Trophoblast cell (in vitro differentiated cells and primary cell): ENCODE measurements at regions not wholly inside any gene's neighbourhood (a gene's known extent, or its start where the extent isn't known, plus 50 kb on each side); places are given as distances from the start of the nearest gene placed in this dataset.

Experiments used
- DNase-seq, 2 donors: peaks; one replicate each; pipeline ENCODE4 v3.0.0-alpha.2; 2016
- H2AFZ ChIP-seq: 2 replicates; pipeline ENCODE4 v1.6.1; 2013; ENCODE audit warnings: low read length, moderate library complexity, mild to moderate bottlenecking; ENCODE audit not compliant: insufficient read depth, poor library complexity
- H2AK5ac ChIP-seq: 2 replicates; pipeline ENCODE4 v1.6.1; 2013; ENCODE audit warnings: mild to moderate bottlenecking, low read length
- H2BK120ac ChIP-seq: 2 replicates; pipeline ENCODE4 v1.6.1; 2013; ENCODE audit warnings: low read length, mild to moderate bottlenecking, moderate library complexity; ENCODE audit not compliant: insufficient read depth, poor library complexity
- H2BK12ac ChIP-seq: 2 replicates; pipeline ENCODE4 v1.6.1; 2013; ENCODE audit warnings: mild to moderate bottlenecking, low read length, moderate library complexity
- H2BK5ac ChIP-seq: 2 replicates; pipeline ENCODE4 v1.6.1; 2013; ENCODE audit warnings: low read length, low read depth, moderate library complexity, mild to moderate bottlenecking; ENCODE audit not compliant: poor library complexity
- H3K14ac ChIP-seq: 2 replicates; pipeline ENCODE4 v1.6.1; 2013; ENCODE audit warnings: mild to moderate bottlenecking, low read length
- H3K18ac ChIP-seq: 2 replicates; pipeline ENCODE4 v1.6.1; 2013; ENCODE audit warnings: mild to moderate bottlenecking, low read length
- H3K23ac ChIP-seq: 2 replicates; pipeline ENCODE4 v1.6.1; 2013; ENCODE audit warnings: low read length
- H3K27ac ChIP-seq: 2 replicates; pipeline ENCODE4 v1.5.1; 2013; ENCODE audit warnings: low read depth, mild to moderate bottlenecking, inconsistent platforms, low read length, moderate library complexity
- H3K27me3 ChIP-seq: 2 replicates; pipeline ENCODE4 v1.6.1; 2013; ENCODE audit warnings: inconsistent platforms, mild to moderate bottlenecking, low read length, moderate library complexity; ENCODE audit not compliant: insufficient read depth
- H3K36me3 ChIP-seq, 2 experiments: 1 replicate in 1 of 2; 2 replicates in 1 of 2; pipeline ENCODE4 v1.6.1; 2013; ENCODE audit warnings: low read length in 2 of 2, mild to moderate bottlenecking in 2 of 2, moderate library complexity in 1 of 2; ENCODE audit not compliant: insufficient read depth in 2 of 2, control insufficient read depth in 1 of 2
- H3K4ac ChIP-seq: 2 replicates; pipeline ENCODE4 v1.6.1; 2013; ENCODE audit warnings: low read depth, mild to moderate bottlenecking, low read length, moderate library complexity
- H3K4me1 ChIP-seq, 2 experiments: 1 replicate in 1 of 2; 2 replicates in 1 of 2; pipeline ENCODE4 v1.6.1; 2013; ENCODE audit warnings: low read length in 2 of 2, mild to moderate bottlenecking in 2 of 2, moderate library complexity in 1 of 2; ENCODE audit not compliant: insufficient read depth in 2 of 2, control insufficient read depth in 1 of 2
- H3K4me2 ChIP-seq: 2 replicates; pipeline ENCODE4 v1.6.1; 2013; ENCODE audit warnings: inconsistent platforms, mild to moderate bottlenecking, low read length, moderate library complexity
- H3K4me3 ChIP-seq: 2 replicates; pipeline ENCODE4 v1.5.1; 2013; ENCODE audit warnings: mild to moderate bottlenecking, low read depth, low read length, inconsistent platforms
- H3K79me1 ChIP-seq: one replicate; pipeline ENCODE4 v1.6.1; 2013; ENCODE audit warnings: low read length
- H3K79me2 ChIP-seq: 2 replicates; pipeline ENCODE4 v1.6.1; 2013; ENCODE audit warnings: low read length, mild to moderate bottlenecking; ENCODE audit not compliant: control insufficient read depth, insufficient read depth, poor library complexity
- H3K9ac ChIP-seq: 2 replicates; pipeline ENCODE4 v1.6.1; 2013; ENCODE audit warnings: mild to moderate bottlenecking, low read length
- H3K9me3 ChIP-seq: 2 replicates; pipeline ENCODE4 v1.6.1; 2013; ENCODE audit warnings: low read depth, mild to moderate bottlenecking, control low read depth, inconsistent platforms, low read length; ENCODE audit not compliant: insufficient read depth
- H4K12ac ChIP-seq: 2 replicates; pipeline ENCODE4 v1.6.1; 2013; ENCODE audit warnings: low read depth, mild to moderate bottlenecking, low read length, moderate library complexity
- H4K8ac ChIP-seq: 2 replicates; pipeline ENCODE4 v1.6.1; 2013; ENCODE audit warnings: low read depth, mild to moderate bottlenecking, low read length, moderate library complexity
- H4K91ac ChIP-seq: one replicate; pipeline ENCODE4 v1.6.1; 2013; ENCODE audit warnings: low read depth, mild to moderate bottlenecking, low read length, moderate library complexity
- WGBS: extraction: QIAGEN DNeasy Blood & Tissue Kit; methylation state at CpG from one replicate; pipeline ENCODE4 v1.1.7; 2013; ENCODE audit warnings: missing lambda C conversion rate; ENCODE audit not compliant: insufficient read length, insufficient coverage; ENCODE audit errors: extremely low coverage; 5-methylcytosine and 5-hydroxymethylcytosine counted together

DNA sequence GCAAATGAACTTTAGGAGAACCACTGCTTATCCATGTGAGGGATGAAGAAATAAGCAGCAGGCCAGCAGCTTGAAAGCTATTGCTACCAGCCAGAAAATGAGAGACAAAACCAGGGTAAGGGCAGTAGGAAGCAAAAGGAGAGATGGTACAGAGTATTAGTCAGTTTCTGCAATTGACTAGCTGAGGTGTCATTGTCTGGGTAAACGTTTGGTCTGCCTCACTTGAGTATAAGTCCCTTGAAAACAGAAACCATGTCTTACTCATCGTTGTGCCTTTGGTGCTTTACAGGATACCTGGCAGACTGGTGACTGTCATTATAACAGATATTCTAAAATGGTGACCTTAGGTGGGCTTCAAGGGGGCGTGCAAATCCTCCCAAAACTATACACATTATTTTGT is 63.9 kb upstream of the USP47 start:
- no peaks in the 10 kb centered on the region for H3K36me3 ChIP-seq
- no peak overlapping the region for H3K4me2 ChIP-seq
- no peaks in the 10 kb centered on the region for H3K79me1 ChIP-seq
- H2AFZ ChIP-seq: no peak overlapping the region
- no peak overlapping the region for H3K9ac ChIP-seq
- H4K8ac ChIP-seq: no peak overlapping the region
- no peak overlapping the region for H4K12ac ChIP-seq
- H3K23ac ChIP-seq: no peak overlapping the region
- H3K4ac ChIP-seq: no peak overlapping the region
- no CpG with 5 or more reads among the region's 3 CpGs for WGBS
- no peak overlapping the region for H4K91ac ChIP-seq
- no peak overlapping the region for H2BK5ac ChIP-seq
- H3K4me1 ChIP-seq: no peaks in the 10 kb centered on the region
- H3K27ac ChIP-seq: no peak overlapping the region
- H3K79me2 ChIP-seq: no peaks in the 10 kb centered on the region
- no peak overlapping the region for H3K14ac ChIP-seq
- H3K9me3 ChIP-seq: peaks cover 1% of the 10 kb centered on the region
- DNase-seq: no peak
- no peak overlapping the region for H2BK12ac ChIP-seq
- no peak overlapping the region for H2BK120ac ChIP-seq
- H2AK5ac ChIP-seq: no peak overlapping the region
- H3K18ac ChIP-seq: no peak overlapping the region
- H3K27me3 ChIP-seq: no peaks in the 10 kb centered on the region
- H3K4me3 ChIP-seq: no peak overlapping the region

DNA sequence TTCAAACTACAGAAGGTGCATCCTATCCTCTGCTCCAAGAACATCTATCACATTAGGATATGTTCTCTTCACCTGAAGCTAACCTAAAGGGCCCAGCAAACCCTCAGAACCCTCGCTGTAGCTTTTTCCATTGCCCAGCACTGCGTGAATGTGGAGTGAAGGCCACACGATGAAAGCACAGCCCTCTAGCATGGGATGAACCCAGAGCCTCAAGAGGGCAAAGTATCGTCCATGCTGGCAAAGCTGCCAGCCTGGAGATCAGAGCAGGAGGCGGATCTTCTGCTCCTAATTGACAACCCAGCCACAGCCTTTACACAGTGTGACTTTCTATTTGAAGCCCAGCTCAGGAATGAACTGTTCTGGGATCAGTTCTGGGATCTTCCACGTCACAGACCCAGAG is 65.1 kb upstream of the USP47 start:
- Histone ChIP-seq H4K91ac (no peak overlapping the region), H3K4me3 (no peak overlapping the region), H3K14ac (no peak overlapping the region), H4K12ac (no peak overlapping the region), H2BK120ac (no peak overlapping the region), H3K79me1 (no peaks in the 10 kb centered on the region), H3K79me2 (no peaks in the 10 kb centered on the region), H3K36me3 (no peaks in the 10 kb centered on the region), H2AK5ac (no peak overlapping the region), H3K27me3 (no peaks in the 10 kb centered on the region), H3K27ac (no peak overlapping the region), H3K4me2 (no peak overlapping the region), H3K9me3 (no peaks in the 10 kb centered on the region), H3K9ac (no peak overlapping the region), H3K18ac (no peak overlapping the region), H3K4me1 (no peaks in the 10 kb centered on the region), H2AFZ (no peak overlapping the region), H3K23ac (no peak overlapping the region), H3K4ac (no peak overlapping the region), H2BK5ac (no peak overlapping the region), H4K8ac (no peak overlapping the region), H2BK12ac (no peak overlapping the region)
- no peak for DNase-seq
- WGBS: no CpG with 5 or more reads among the region's 6 CpGs

DNA sequence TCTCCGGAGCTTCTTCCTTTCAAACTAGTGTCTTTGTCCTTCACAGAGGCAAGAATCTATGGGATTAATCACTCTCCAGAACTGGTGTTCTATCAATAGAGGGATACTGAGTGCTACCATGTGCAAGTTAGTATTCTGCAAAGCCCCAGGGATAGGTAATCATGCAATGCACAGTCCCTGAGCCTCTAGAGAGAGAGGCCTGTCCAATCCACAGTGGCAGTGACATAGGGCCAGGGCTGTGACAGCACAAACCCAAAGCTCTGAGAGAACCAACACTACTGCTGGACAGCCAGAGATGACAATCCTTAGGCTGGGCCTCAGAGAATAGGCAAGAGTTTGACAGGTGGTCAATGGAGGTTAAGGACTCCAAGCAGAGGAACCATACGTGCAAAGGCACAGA is 66.8 kb upstream of the USP47 start:
- H3K4me2 ChIP-seq: no peak overlapping the region
- no peaks in the 10 kb centered on the region for H3K9me3 ChIP-seq
- no peak overlapping the region for H3K9ac ChIP-seq
- no peak overlapping the region for H2BK120ac ChIP-seq
- no peaks in the 10 kb centered on the region for H3K79me1 ChIP-seq
- no peak overlapping the region for H4K12ac ChIP-seq
- WGBS: no CpG with 5 or more reads among the region's 2 CpGs
- H3K14ac ChIP-seq: no peak overlapping the region
- no peaks in the 10 kb centered on the region for H3K4me1 ChIP-seq
- no peak overlapping the region for H3K23ac ChIP-seq
- H4K8ac ChIP-seq: no peak overlapping the region
- no peak overlapping the region for H2BK12ac ChIP-seq
- H3K18ac ChIP-seq: no peak overlapping the region
- H3K27me3 ChIP-seq: no peaks in the 10 kb centered on the region
- no peaks in the 10 kb centered on the region for H3K36me3 ChIP-seq
- no peaks in the 10 kb centered on the region for H3K79me2 ChIP-seq
- no peak overlapping the region for H4K91ac ChIP-seq
- no peak overlapping the region for H3K4ac ChIP-seq
- no peak overlapping the region for H2AK5ac ChIP-seq
- no peak for DNase-seq
- H2AFZ ChIP-seq: no peak overlapping the region
- H2BK5ac ChIP-seq: no peak overlapping the region
- no peak overlapping the region for H3K27ac ChIP-seq
- no peak overlapping the region for H3K4me3 ChIP-seq

DNA sequence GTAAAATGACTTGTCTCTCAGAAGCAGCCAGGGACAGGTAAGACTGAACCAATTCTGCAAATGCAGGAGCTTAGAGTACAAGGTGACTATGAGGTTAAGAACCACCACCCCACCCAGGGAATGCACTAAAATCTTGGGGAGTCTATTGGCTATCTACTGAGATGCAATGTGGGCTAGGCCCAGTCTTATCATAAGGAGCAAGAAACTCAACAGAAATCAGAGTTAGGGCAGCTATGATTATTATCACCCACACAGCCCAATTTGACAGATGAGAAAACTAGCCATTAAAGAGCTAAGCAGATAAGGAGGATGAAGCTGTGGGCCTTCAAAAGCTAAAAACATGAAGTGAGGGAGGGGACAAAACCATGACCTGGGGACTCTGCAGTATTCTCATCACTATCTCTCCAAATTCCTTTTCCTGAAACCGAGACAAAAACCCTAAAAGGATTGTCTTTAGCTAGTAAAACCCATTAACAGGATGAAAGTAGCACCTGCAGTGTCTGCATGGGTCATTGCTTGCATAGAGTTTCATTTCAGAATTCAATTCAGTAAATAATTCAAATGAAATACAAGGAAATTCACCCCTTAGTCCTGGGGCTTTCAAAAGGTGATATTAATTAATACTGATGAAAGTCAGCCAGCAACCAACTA is 68.8 kb upstream of the USP47 start:
- no peak overlapping the region for H2AFZ ChIP-seq
- H3K79me2 ChIP-seq: no peaks in the 10 kb centered on the region
- H4K12ac ChIP-seq: no peak overlapping the region
- H3K9ac ChIP-seq: no peak overlapping the region
- H3K4me2 ChIP-seq: no peak overlapping the region
- H3K23ac ChIP-seq: no peak overlapping the region
- no peaks in the 10 kb centered on the region for H3K9me3 ChIP-seq
- H3K4me3 ChIP-seq: no peak overlapping the region
- no peaks in the 10 kb centered on the region for H3K27me3 ChIP-seq
- no peak overlapping the region for H3K27ac ChIP-seq
- no peak overlapping the region for H2BK12ac ChIP-seq
- H2BK120ac ChIP-seq: no peak overlapping the region
- H3K36me3 ChIP-seq: no peaks in the 10 kb centered on the region
- H3K4ac ChIP-seq: no peak overlapping the region
- H3K14ac ChIP-seq: no peak overlapping the region
- H3K18ac ChIP-seq: no peak overlapping the region
- H2AK5ac ChIP-seq: no peak overlapping the region
- H4K91ac ChIP-seq: no peak overlapping the region
- H4K8ac ChIP-seq: no peak overlapping the region
- H2BK5ac ChIP-seq: no peak overlapping the region
- H3K79me1 ChIP-seq: no peaks in the 10 kb centered on the region
- no peaks in the 10 kb centered on the region for H3K4me1 ChIP-seq
- DNase-seq: no peak
- no CpG with 5 or more reads among the region's 1 CpG for WGBS
